Gastroesophageal sphincter (tissue), 4 donors: ENCODE measurements at regions not wholly inside any gene's neighbourhood (a gene's known extent, or its start where the extent isn't known, plus 50 kb on each side); places are given as distances from the start of the nearest gene placed in this dataset.

ENCODE experiments used
- ATAC-seq: fragments of 150-250 bp; one replicate; pipeline ENCODE4 v1.9.1; 2016; ENCODE audit warnings: mild to moderate bottlenecking, moderate library complexity
- H3K27ac ChIP-seq, 4 donors: fragments of 200-600 bp; sonication (generic) in 3 of 4; 1 replicate in 3 of 4; 2 replicates in 1 of 4; pipeline ENCODE4 v1.5.1; 2016 to 2019
- H3K27me3 ChIP-seq: fragments of 200-600 bp; sonication (generic); one replicate; pipeline ENCODE4 v1.5.1; 2019
- H3K36me3 ChIP-seq, 2 donors: fragments of 200-600 bp; sonication (generic); one replicate each; pipeline ENCODE4 v1.5.1; 2019; ENCODE audit warnings: control low read depth in 1 of 2
- H3K4me1 ChIP-seq, 3 donors: fragments of 200-600 bp; sonication (generic); 1 replicate in 2 of 3; 2 replicates in 1 of 3; pipeline ENCODE4 v1.5.1; 2016 to 2019; ENCODE audit warnings: control low read depth in 2 of 3
- H3K4me3 ChIP-seq, 2 donors: fragments of 200-600 bp; sonication (generic); one replicate each; pipeline ENCODE4 v1.5.1; 2019; ENCODE audit warnings: mild to moderate bottlenecking in 1 of 2, moderate library complexity in 1 of 2
- H3K9me3 ChIP-seq, 3 donors: fragments of 200-600 bp; sonication (generic); one replicate each; pipeline ENCODE4 v1.5.1; 2017 to 2019; ENCODE audit warnings: control low read depth in 2 of 3
- EP300 ChIP-seq: sonication (generic); formaldehyde crosslinking; IDR thresholded peaks from one replicate; pipeline ENCODE4 v1.6.1; 2017; ENCODE audit warnings: antibody characterized with exemption, mild to moderate bottlenecking
- POLR2A ChIP-seq, 2 donors: fragments of 450-650 bp; IDR thresholded peaks; one replicate each; pipeline ENCODE4 v1.6.1; 2017; ENCODE audit warnings: antibody characterized with exemption in 2 of 2, mild to moderate bottlenecking in 2 of 2, moderate library complexity in 1 of 2
- POLR2AphosphoS5 ChIP-seq: sonication (generic); formaldehyde crosslinking; IDR thresholded peaks from one replicate; pipeline ENCODE4 v1.6.1; 2017; ENCODE audit warnings: antibody characterized with exemption
- WGBS, 2 donors: methylation state at CpG; one replicate each; pipeline ENCODE4 v1.1.5; 2018; ENCODE audit warnings: low coverage in 1 of 2; 5-methylcytosine and 5-hydroxymethylcytosine counted together
- TF ChIP-seq, protein P1 (sequence below), 4 experiments: fragments of 200-600 bp in 2 of 4; fragments of 450-650 bp in 2 of 4; sonication (generic) in 1 of 4; IDR thresholded peaks; one replicate each; pipeline ENCODE4 v1.5.1; 2017 to 2019; ENCODE audit warnings: antibody characterized with exemption in 4 of 4, mild to moderate bottlenecking in 2 of 4, moderate library complexity in 2 of 4

DNA sequence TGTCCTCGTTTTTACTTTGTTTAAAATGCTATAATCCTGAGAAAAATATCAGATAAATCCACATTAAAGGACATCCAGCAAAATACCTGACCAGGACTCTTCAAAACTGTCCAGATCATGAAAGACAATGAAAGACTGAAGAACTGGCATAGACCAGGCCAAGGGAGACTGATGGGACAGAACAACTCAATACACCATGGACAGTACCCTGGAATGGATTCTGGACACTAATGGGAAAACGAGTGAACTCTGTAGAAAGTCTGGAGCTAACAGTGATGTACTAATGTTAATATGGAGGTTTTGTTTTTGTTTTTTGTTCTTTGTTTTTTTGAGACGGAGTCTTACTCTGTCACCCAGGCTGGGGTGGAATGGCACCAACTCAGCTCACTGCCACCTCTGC, 461.4 kb downstream of the CD83 start:
- ATAC-seq = no peak
- H3K27me3 ChIP-seq = no peaks in the 10 kb centered on the region
- no peaks in the 10 kb centered on the region for H3K36me3 ChIP-seq
- TF ChIP-seq POLR2AphosphoS5 = no peak
- H3K27ac ChIP-seq = no peak overlapping the region
- no peaks in the 10 kb centered on the region for H3K9me3 ChIP-seq
- 67% methylated on average over 2 to 3 of the region's 3 CpGs for WGBS, 2 donors
- no peaks in the 10 kb centered on the region for H3K4me1 ChIP-seq
- no peak overlapping the region for H3K4me3 ChIP-seq

DNA sequence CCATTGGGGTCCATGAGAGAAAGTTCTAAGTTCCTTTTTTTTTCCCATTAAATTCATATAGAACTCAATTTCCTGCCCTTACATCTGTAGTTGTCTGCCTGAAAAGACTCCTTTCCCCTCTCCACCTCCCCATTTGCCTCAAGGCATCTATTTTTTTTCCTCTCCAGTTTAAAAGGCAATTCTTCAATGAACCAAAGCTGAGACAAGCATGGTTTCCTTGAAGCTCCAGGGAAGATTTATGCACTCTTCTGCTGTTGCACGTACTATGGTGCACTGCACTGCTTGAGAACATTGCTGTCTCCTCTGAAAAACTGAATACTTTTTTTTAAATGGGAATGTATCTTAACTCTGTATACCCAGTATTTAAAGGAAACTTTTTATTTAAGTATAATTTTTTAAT, 465.2 kb downstream of the CD83 start:
- Histone ChIP-seq H3K9me3 (no peaks in the 10 kb centered on the region), H3K27me3 (no peaks in the 10 kb centered on the region), H3K36me3 (no peaks in the 10 kb centered on the region), H3K27ac (no peak overlapping the region), H3K4me1 (no peaks in the 10 kb centered on the region), H3K4me3 (no peak overlapping the region)
- no peak for TF ChIP-seq EP300
- no peak for ATAC-seq
- WGBS, 2 donors = 80 to 91% methylated on average over 1 of the region's 1 CpG

DNA sequence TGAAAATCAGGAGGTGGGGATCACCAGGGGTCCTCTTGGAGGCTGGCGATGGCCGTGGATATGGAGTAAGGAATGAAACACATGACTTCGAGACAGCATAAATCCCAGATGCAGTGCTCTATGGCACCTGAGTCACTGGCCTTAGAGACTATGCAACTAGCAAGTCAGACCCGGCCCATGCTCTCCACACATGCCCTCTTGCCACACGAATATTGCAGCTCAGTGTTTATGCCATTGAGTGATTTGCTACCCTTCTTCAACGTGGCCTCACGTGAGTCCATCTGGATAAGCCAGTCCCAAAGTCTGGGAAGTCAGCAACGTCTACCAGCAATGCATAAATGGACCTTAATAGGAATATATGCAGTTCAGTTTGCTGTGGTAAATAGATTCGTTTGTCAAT, 466.3 kb downstream of the CD83 start:
- TF ChIP-seq EP300 (no peak), POLR2A (IDR thresholded peaks at IDR 0.05) (no peak), POLR2AphosphoS5 (no peak)
- TF ChIP-seq, protein P1, sequence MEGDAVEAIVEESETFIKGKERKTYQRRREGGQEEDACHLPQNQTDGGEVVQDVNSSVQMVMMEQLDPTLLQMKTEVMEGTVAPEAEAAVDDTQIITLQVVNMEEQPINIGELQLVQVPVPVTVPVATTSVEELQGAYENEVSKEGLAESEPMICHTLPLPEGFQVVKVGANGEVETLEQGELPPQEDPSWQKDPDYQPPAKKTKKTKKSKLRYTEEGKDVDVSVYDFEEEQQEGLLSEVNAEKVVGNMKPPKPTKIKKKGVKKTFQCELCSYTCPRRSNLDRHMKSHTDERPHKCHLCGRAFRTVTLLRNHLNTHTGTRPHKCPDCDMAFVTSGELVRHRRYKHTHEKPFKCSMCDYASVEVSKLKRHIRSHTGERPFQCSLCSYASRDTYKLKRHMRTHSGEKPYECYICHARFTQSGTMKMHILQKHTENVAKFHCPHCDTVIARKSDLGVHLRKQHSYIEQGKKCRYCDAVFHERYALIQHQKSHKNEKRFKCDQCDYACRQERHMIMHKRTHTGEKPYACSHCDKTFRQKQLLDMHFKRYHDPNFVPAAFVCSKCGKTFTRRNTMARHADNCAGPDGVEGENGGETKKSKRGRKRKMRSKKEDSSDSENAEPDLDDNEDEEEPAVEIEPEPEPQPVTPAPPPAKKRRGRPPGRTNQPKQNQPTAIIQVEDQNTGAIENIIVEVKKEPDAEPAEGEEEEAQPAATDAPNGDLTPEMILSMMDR (IDR thresholded peaks at IDR 0.05) = no peak
- no peak for ATAC-seq
- WGBS, 2 donors = 62 to 82% methylated on average over 4 to 7 of the region's 9 CpGs
- Histone ChIP-seq H3K9me3 (no peaks in the 10 kb centered on the region), H3K4me1 (no peaks in the 10 kb centered on the region), H3K4me3 (no peak overlapping the region), H3K36me3 (no peaks in the 10 kb centered on the region), H3K27ac (no peak overlapping the region), H3K27me3 (no peaks in the 10 kb centered on the region)

DNA sequence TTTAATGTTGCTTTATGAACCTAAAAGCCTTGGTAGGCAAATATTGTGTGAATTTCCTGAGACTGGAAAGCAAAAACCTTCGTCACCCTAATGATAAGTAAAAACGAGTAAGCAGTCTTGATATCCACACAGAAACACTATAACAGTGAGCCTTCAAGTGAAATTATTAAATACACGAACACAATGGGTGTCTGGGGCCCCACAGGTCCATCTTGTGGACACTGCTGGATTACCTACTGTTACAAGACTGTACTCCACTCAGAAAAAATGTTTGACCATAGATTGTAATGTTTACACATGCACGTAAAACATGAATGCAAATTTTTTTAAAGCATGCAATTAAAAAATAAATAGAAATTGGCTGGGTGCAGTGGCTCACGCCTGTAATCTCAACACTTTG, 466.9 kb downstream of the CD83 start:
- no peak for ATAC-seq
- 57 to 63% methylated on average over 5 of the region's 5 CpGs for WGBS, 2 donors
- H3K4me3 ChIP-seq = no peak overlapping the region
- H3K9me3 ChIP-seq = no peaks in the 10 kb centered on the region
- no peaks in the 10 kb centered on the region for H3K36me3 ChIP-seq
- TF ChIP-seq POLR2A (IDR thresholded peaks at IDR 0.05) = no peak
- TF ChIP-seq, protein P1 (IDR thresholded peaks at IDR 0.05) = peak in 2 of 4 experiments; percentile 12 to 15
- H3K27me3 ChIP-seq = no peaks in the 10 kb centered on the region
- no peaks in the 10 kb centered on the region for H3K4me1 ChIP-seq
- H3K27ac ChIP-seq = no peak overlapping the region

DNA sequence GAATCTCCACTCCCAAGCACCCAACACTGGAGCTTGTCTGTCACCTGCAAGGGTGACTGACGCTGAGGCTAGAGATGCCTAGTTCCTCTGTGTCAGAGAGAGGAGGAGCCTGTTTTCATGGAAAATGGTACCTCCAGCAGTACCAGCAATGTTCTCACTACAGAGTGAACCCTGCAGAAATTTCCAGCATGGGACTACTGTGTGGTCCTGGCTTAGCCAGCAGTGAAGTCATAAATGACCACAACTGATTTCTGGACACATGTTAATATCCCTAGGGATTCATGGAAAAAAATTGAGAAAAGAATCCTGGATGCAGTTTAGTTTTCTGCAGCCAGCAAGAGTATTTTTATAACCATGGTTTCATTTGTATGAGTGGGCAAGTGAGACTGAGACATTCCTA, 468.1 kb downstream of the CD83 start:
- Histone ChIP-seq H3K36me3 (no peaks in the 10 kb centered on the region), H3K27me3 (no peaks in the 10 kb centered on the region), H3K4me3 (no peak overlapping the region), H3K9me3 (no peaks in the 10 kb centered on the region), H3K27ac (no peak overlapping the region), H3K4me1 (no peaks in the 10 kb centered on the region)
- no peak for ATAC-seq
- WGBS, 2 donors = 83% methylated on average over 1 of the region's 1 CpG; no CpG with 5 or more reads in 1 of the 2 donors
- TF ChIP-seq EP300 = no peak
- TF ChIP-seq POLR2AphosphoS5 = no peak
- no peak for TF ChIP-seq POLR2A (IDR thresholded peaks at IDR 0.05)
- TF ChIP-seq, protein P1 (IDR thresholded peaks at IDR 0.05) = no peak

DNA sequence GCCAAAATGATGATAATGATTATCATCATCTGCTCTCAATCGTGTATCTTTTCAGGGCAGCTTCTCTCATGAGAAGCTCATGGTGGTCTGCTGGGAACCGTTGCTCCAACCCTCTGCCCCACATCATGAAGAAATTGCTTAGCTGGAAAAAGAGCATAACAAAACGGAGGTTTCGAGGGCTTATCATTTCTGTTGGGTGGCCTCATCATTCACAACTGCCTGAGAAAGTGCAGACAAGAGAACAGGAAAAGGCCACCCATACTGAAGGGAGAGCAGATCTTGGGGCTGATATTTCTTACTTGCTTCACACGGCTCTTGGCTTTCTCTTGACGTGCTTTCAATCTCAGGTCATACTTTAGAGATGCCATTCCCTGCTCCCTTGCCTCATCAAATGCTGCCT, 471.6 kb downstream of the CD83 start:
- ATAC-seq = no peak
- Histone ChIP-seq H3K9me3 (no peaks in the 10 kb centered on the region), H3K36me3 (no peaks in the 10 kb centered on the region), H3K27ac (no peak overlapping the region), H3K4me3 (no peak overlapping the region), H3K27me3 (no peaks in the 10 kb centered on the region), H3K4me1 (no peaks in the 10 kb centered on the region)
- 73 to 88% methylated on average over 4 to 6 of the region's 6 CpGs for WGBS, 2 donors
- TF ChIP-seq POLR2AphosphoS5 (no peak), EP300 (no peak), POLR2A (IDR thresholded peaks at IDR 0.05) (no peak)
- TF ChIP-seq, protein P1 (IDR thresholded peaks at IDR 0.05) = no peak
